HepG2 (cell line): ENCODE measurements at regions not wholly inside any gene's neighbourhood (a gene's known extent, or its start where the extent isn't known, plus 50 kb on each side); places are given as distances from the start of the nearest gene placed in this dataset.

ENCODE experiments used
- AKAP8 ChIP-seq: sonication (generic); formaldehyde crosslinking; IDR thresholded peaks from 2 replicates; pipeline ENCODE4 v1.5.1; 2020; ENCODE audit warnings: mild to moderate bottlenecking, missing genetic modification reagents
- ATF7 ChIP-seq, 2 experiments: fragments of 450-650 bp in 1 of 2; sonication (generic) in 1 of 2; formaldehyde crosslinking in 1 of 2; IDR thresholded peaks; 2 replicates each; pipeline versions ENCODE4 v1.4.0 to v1.6.1; 2016 to 2020; ENCODE audit warnings: antibody characterized with exemption in 1 of 2, mild to moderate bottlenecking in 1 of 2, missing genetic modification reagents in 1 of 2
- BCL6 ChIP-seq: IDR thresholded peaks from 2 replicates; pipeline ENCODE4 v1.6.1; 2016; ENCODE audit warnings: missing genetic modification reagents, missing compliant biosample characterization
- CCAR2 ChIP-seq: fragments of 200-400 bp; formaldehyde crosslinking; optimal IDR thresholded peaks from 2 replicates; pipeline ENCODE3; 2018; ENCODE audit warnings: low read depth, mild to moderate bottlenecking, low read length, moderate library complexity
- EZH2 ChIP-seq: conservative IDR thresholded peaks from 2 replicates; pipeline ENCODE4 v1.6.1; 2012; ENCODE audit warnings: mild to moderate bottlenecking, low read depth, low read length, moderate library complexity
- FLYWCH1 ChIP-seq: sonication (generic); formaldehyde crosslinking; IDR thresholded peaks from 2 replicates; pipeline ENCODE4 v1.8.1; 2023; ENCODE audit warnings: mild to moderate bottlenecking, missing genetic modification reagents
- GTF2F1 ChIP-seq: fragments of 150-350 bp; IDR thresholded peaks from 2 replicates; pipeline ENCODE4 v1.6.1; 2014; ENCODE audit warnings: low read length
- HMG20A ChIP-seq: IDR thresholded peaks from 2 replicates; pipeline ENCODE4 v1.6.1; 2016; ENCODE audit warnings: borderline replicate concordance
- IRF2 ChIP-seq: IDR thresholded peaks from 2 replicates; pipeline ENCODE4 v1.6.1; 2018; ENCODE audit warnings: missing genetic modification reagents, missing compliant biosample characterization
- KDM3A ChIP-seq: IDR thresholded peaks from 2 replicates; pipeline ENCODE4 v1.6.1; 2018; ENCODE audit warnings: low read depth, missing compliant biosample characterization
- LCORL ChIP-seq, 2 experiments: fragments of 450-650 bp in 1 of 2; sonication (generic) in 1 of 2; formaldehyde crosslinking in 1 of 2; IDR thresholded peaks; 2 replicates each; pipeline versions ENCODE4 v1.5.0 to v1.6.1; 2017 to 2020; ENCODE audit warnings: antibody characterized with exemption in 1 of 2, missing genetic modification reagents in 1 of 2
- ONECUT2 ChIP-seq: sonication (generic); formaldehyde crosslinking; IDR thresholded peaks from 2 replicates; pipeline ENCODE4 v1.4.0; 2020; ENCODE audit warnings: missing genetic modification reagents
- PCBP1 ChIP-seq: fragments of 200-400 bp; formaldehyde crosslinking; IDR thresholded peaks from 2 replicates; pipeline ENCODE4 v1.6.1; 2017; ENCODE audit warnings: mild to moderate bottlenecking, low read depth, low read length, borderline replicate concordance
- RFX3 ChIP-seq: IDR thresholded peaks from 2 replicates; pipeline ENCODE4 v1.6.1; 2016; ENCODE audit warnings: missing biosample characterization, missing genetic modification reagents
- RXRB ChIP-seq: IDR thresholded peaks from 2 replicates; pipeline ENCODE4 v1.6.1; 2016; ENCODE audit warnings: borderline replicate concordance, missing genetic modification reagents, missing compliant biosample characterization
- SATB2 ChIP-seq: sonication (generic); formaldehyde crosslinking; IDR thresholded peaks from 2 replicates; pipeline ENCODE4 v1.5.0; 2020; ENCODE audit warnings: missing genetic modification reagents
- SMAD3 ChIP-seq: sonication (generic); formaldehyde crosslinking; IDR thresholded peaks from 2 replicates; pipeline ENCODE4 v1.4.0; 2020; ENCODE audit warnings: missing genetic modification reagents
- SNRNP70 ChIP-seq: fragments of 200-400 bp; formaldehyde crosslinking; IDR thresholded peaks from 2 replicates; pipeline ENCODE4 v1.6.1; 2017; ENCODE audit warnings: mild to moderate bottlenecking, low read depth, low read length, moderate library complexity
- ZBTB3 ChIP-seq: sonication (generic); formaldehyde crosslinking; IDR thresholded peaks from 2 replicates; pipeline ENCODE4 v1.4.0; 2020; ENCODE audit warnings: low read depth, mild to moderate bottlenecking, moderate library complexity, missing genetic modification reagents, borderline replicate concordance
- ZKSCAN8 ChIP-seq: IDR thresholded peaks from 2 replicates; pipeline ENCODE4 v1.6.1; 2016; ENCODE audit warnings: borderline replicate concordance, missing genetic modification reagents, missing compliant biosample characterization
- ZMYM3 ChIP-seq: sonication (generic); formaldehyde crosslinking; IDR thresholded peaks from 2 replicates; pipeline ENCODE4 v1.5.1; 2020; ENCODE audit warnings: mild to moderate bottlenecking, missing genetic modification reagents
- ZNF224 ChIP-seq: sonication (generic); formaldehyde crosslinking; IDR thresholded peaks from 2 replicates; pipeline ENCODE4 v1.5.0; 2020; ENCODE audit warnings: mild to moderate bottlenecking, missing genetic modification reagents
- ZNF264 ChIP-seq: sonication (generic); formaldehyde crosslinking; IDR thresholded peaks from 2 replicates; pipeline ENCODE4 v1.4.0; 2020; ENCODE audit warnings: missing genetic modification reagents
- ZNF282 ChIP-seq: fragments of 450-650 bp; IDR thresholded peaks from 2 replicates; pipeline ENCODE4 v1.6.1; 2018; ENCODE audit not compliant: partially characterized antibody
- ZNF569 ChIP-seq: sonication (generic); formaldehyde crosslinking; IDR thresholded peaks from 2 replicates; pipeline ENCODE4 v1.5.0; 2020; ENCODE audit warnings: mild to moderate bottlenecking, missing genetic modification reagents, moderate library complexity, borderline replicate concordance
- ZNF713 ChIP-seq: sonication (generic); formaldehyde crosslinking; IDR thresholded peaks from 2 replicates; pipeline ENCODE4 v1.4.0; 2020; ENCODE audit warnings: mild to moderate bottlenecking, missing genetic modification reagents
- ZNF773 ChIP-seq: sonication (generic); formaldehyde crosslinking; IDR thresholded peaks from 2 replicates; pipeline ENCODE4 v1.4.0; 2020; ENCODE audit warnings: missing genetic modification reagents, borderline replicate concordance
- ZNF83 ChIP-seq: sonication (generic); formaldehyde crosslinking; IDR thresholded peaks from 2 replicates; pipeline ENCODE4 v1.4.0; 2020; ENCODE audit warnings: missing genetic modification reagents, mild to moderate bottlenecking, borderline replicate concordance
- TF ChIP-seq, protein P1 (sequence below): IDR thresholded peaks from 2 replicates; pipeline ENCODE4 v1.6.1; 2016; ENCODE audit warnings: missing biosample characterization, missing genetic modification reagents, low read depth
- TF ChIP-seq, protein P2 (sequence below): IDR thresholded peaks from 2 replicates; pipeline ENCODE4 v1.6.1; 2016
- TF ChIP-seq, protein P3 (sequence below): sonication (generic); formaldehyde crosslinking; IDR thresholded peaks from 2 replicates; pipeline ENCODE4 v1.4.0; 2020; ENCODE audit warnings: mild to moderate bottlenecking, missing genetic modification reagents

DNA sequence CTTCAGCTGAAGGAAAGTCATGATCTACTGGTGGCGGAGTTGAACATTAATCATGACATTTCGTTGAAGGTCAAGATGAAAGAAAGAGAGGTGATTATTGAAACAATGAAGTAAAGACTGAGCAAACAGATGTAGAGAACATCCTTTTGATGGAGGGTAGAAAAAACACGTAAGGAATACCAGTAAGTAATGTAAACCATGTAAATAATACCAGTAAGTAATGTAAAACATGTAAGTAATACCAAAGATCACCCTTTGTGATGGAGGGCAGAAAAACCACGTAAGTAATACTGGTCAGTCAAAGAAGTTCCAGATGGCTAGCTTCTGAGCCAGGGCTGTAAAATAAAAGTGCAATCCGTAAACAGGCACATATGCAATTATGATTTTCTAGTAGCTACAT, 1387.7 kb downstream of the SUCLG1 start (continued):
- TF ChIP-seq, protein P1, sequence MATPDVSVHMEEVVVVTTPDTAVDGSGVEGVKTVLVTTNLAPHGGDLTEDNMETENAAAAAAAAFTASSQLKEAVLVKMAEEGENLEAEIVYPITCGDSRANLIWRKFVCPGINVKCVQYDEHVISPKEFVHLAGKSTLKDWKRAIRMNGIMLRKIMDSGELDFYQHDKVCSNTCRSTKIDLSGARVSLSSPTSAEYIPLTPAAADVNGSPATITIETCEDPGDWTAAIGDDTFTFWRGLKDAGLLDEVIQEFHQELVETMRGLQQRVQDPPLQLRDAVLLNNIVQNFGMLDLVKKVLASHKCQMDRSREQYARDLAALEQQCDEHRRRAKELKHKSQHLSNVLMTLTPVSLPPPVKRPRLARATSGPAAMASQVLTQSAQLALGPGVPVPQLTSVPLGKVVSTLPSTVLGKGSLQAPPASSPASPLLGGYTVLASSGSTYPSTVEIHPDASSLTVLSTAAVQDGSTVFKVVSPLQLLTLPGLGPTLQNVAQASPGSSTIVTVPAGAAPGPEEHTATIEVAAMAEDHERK (CRISPR knock-in tag), result no peak
- TF ChIP-seq RXRB (CRISPR knock-in tag) (peak; percentile 80; the same call in 1 of the 2 replicates), EZH2 (no peak), ZBTB3 (CRISPR knock-in tag) (no peak), AKAP8 (CRISPR knock-in tag) (no peak), IRF2 (CRISPR knock-in tag) (peak; percentile 48; the same call in 1 of the 2 replicates), HMG20A (CRISPR knock-in tag) (peak; percentile 98; the same call in 1 of the 2 replicates), ZMYM3 (CRISPR knock-in tag) (no peak), KDM3A (peak; percentile 36; the same call in 1 of the 2 replicates), ZNF569 (no peak), ZNF83 (CRISPR knock-in tag) (no peak), SNRNP70 (no peak), LCORL (IDR thresholded peaks at IDR 0.05) (no peak), LCORL (CRISPR knock-in tag; IDR thresholded peaks at IDR 0.05) (no peak), SMAD3 (CRISPR knock-in tag) (0 out of 2 replicates have a peak, but pooled peaks have one; percentile 46), SATB2 (0 out of 2 replicates have a peak, but pooled peaks have one; percentile 45), ONECUT2 (peak; percentile 33; the same call in 1 of the 2 replicates), ZNF282 (no peak), ZNF224 (CRISPR knock-in tag) (no peak), ZKSCAN8 (CRISPR knock-in tag) (peak; percentile 65; the same call in 1 of the 2 replicates), RFX3 (CRISPR knock-in tag) (0 out of 2 replicates have a peak, but pooled peaks have one; percentile 17), CCAR2 (no peak), FLYWCH1 (CRISPR knock-in tag) (no peak), ZNF713 (no peak), ZNF773 (no peak), ATF7 (IDR thresholded peaks at IDR 0.05) (no peak), ATF7 (CRISPR knock-in tag; IDR thresholded peaks at IDR 0.05) (no peak), BCL6 (peak; percentile 87), GTF2F1 (no peak), PCBP1 (no peak), ZNF264 (CRISPR knock-in tag) (0 out of 2 replicates have a peak, but pooled peaks have one; percentile 30)
- TF ChIP-seq, protein P2, sequence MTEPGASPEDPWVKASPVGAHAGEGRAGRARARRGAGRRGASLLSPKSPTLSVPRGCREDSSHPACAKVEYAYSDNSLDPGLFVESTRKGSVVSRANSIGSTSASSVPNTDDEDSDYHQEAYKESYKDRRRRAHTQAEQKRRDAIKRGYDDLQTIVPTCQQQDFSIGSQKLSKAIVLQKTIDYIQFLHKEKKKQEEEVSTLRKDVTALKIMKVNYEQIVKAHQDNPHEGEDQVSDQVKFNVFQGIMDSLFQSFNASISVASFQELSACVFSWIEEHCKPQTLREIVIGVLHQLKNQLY (CRISPR knock-in tag), result peak; percentile 59; the same call in 1 of the 2 replicates
- TF ChIP-seq, protein P3, sequence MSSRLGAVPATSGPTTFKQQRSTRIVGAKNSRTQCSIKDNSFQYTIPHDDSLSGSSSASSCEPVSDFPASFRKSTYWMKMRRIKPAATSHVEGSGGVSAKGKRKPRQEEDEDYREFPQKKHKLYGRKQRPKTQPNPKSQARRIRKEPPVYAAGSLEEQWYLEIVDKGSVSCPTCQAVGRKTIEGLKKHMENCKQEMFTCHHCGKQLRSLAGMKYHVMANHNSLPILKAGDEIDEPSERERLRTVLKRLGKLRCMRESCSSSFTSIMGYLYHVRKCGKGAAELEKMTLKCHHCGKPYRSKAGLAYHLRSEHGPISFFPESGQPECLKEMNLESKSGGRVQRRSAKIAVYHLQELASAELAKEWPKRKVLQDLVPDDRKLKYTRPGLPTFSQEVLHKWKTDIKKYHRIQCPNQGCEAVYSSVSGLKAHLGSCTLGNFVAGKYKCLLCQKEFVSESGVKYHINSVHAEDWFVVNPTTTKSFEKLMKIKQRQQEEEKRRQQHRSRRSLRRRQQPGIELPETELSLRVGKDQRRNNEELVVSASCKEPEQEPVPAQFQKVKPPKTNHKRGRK, result no peak
